ENCODE measurements at regions not wholly inside any gene's neighbourhood (a gene's known extent, or its start where the extent isn't known, plus 50 kb on each side); places are given as distances from the start of the nearest gene placed in this dataset.

- intact Hi-C loops (cut with DNase I), result no loop called here
- ATAC-seq, result no peak
- H3K27ac ChIP-seq, result no peak overlapping the region
- no peak for DNase-seq
- no peak for TF ChIP-seq CTCF (IDR thresholded peaks at IDR 0.05)
- H3K36me3 ChIP-seq, result no peaks in the 10 kb centered on the region
- no peaks in the 10 kb centered on the region for H3K9me3 ChIP-seq
- H3K4me1 ChIP-seq, result no peaks in the 10 kb centered on the region
- H3K4me3 ChIP-seq, result no peak overlapping the region
- no peaks in the 10 kb centered on the region for H3K27me3 ChIP-seq
Observed at GRCh38 chr1:193806079-193807048, 620.0 kb upstream of the B3GALT2 start.

- TF ChIP-seq CTCF (IDR thresholded peaks at IDR 0.05), result no peak
- no peak for ATAC-seq
- no peaks in the 10 kb centered on the region for H3K4me1 ChIP-seq
- no peaks in the 10 kb centered on the region for H3K36me3 ChIP-seq
- intact Hi-C loops (cut with DNase I), result no loop called here
- H3K27me3 ChIP-seq, result no peaks in the 10 kb centered on the region
- H3K4me3 ChIP-seq, result no peak overlapping the region
- no peak for DNase-seq
- H3K9me3 ChIP-seq, result no peaks in the 10 kb centered on the region
- no peak overlapping the region for H3K27ac ChIP-seq
Observed at GRCh38 chr1:193799948-193800690, 613.7 kb upstream of the B3GALT2 start.

GRCh38 chr1:193799371-193799770, 613.0 kb upstream of the B3GALT2 start:
- intact Hi-C loops (cut with DNase I), result no loop called here
- DNase-seq, result no peak
- no peak for TF ChIP-seq CTCF (IDR thresholded peaks at IDR 0.05)
- ATAC-seq, result no peak
- H3K27me3 ChIP-seq, result no peaks in the 10 kb centered on the region
- no peaks in the 10 kb centered on the region for H3K36me3 ChIP-seq
- H3K27ac ChIP-seq, result no peak overlapping the region
- H3K4me3 ChIP-seq, result no peak overlapping the region
- no peaks in the 10 kb centered on the region for H3K4me1 ChIP-seq
- H3K9me3 ChIP-seq, result no peaks in the 10 kb centered on the region

- Histone ChIP-seq H3K27ac (no peak overlapping the region), H3K27me3 (no peaks in the 10 kb centered on the region), H3K36me3 (no peaks in the 10 kb centered on the region), H3K4me3 (no peak overlapping the region), H3K9me3 (no peaks in the 10 kb centered on the region), H3K4me1 (no peaks in the 10 kb centered on the region)
- DNase-seq (peak in 1 of 4 donors; percentile 26), ATAC-seq (no peak)
- intact Hi-C loops (cut with DNase I), result no loop called here
- no peak for TF ChIP-seq CTCF (IDR thresholded peaks at IDR 0.05)
Observed at GRCh38 chr1:193794239-193794638, 607.8 kb upstream of the B3GALT2 start.

GRCh38 chr1:193791746-193792145, 605.3 kb upstream of the B3GALT2 start:
- ATAC-seq (no peak), DNase-seq (no peak)
- H3K36me3 ChIP-seq, result no peaks in the 10 kb centered on the region
- no peaks in the 10 kb centered on the region for H3K27me3 ChIP-seq
- intact Hi-C loops (cut with DNase I), result no loop called here
- no peaks in the 10 kb centered on the region for H3K4me1 ChIP-seq
- no peak overlapping the region for H3K4me3 ChIP-seq
- H3K27ac ChIP-seq, result no peak overlapping the region
- H3K9me3 ChIP-seq, result no peaks in the 10 kb centered on the region
- TF ChIP-seq CTCF (IDR thresholded peaks at IDR 0.05), result no peak

Measured in left lung (tissue), 4 donors.